B cell (primary cell): ENCODE measurements at regions not wholly inside any gene's neighbourhood (a gene's known extent, or its start where the extent isn't known, plus 50 kb on each side); places are given as distances from the start of the nearest gene placed in this dataset.

Experiments used
- CTCF ChIP-seq: fragments of 200-600 bp; IDR thresholded peaks from one replicate; pipeline ENCODE4 v1.8.0; 2022; ENCODE audit warnings: antibody characterized with exemption, mild to moderate bottlenecking
- EZH2 ChIP-seq: IDR thresholded peaks from 2 replicates; pipeline ENCODE4 v1.6.1; 2012; ENCODE audit warnings: borderline replicate concordance, low read depth, mild to moderate bottlenecking, moderate library complexity, low read length; ENCODE audit not compliant: insufficient read depth, poor library complexity, severe bottlenecking

DNA sequence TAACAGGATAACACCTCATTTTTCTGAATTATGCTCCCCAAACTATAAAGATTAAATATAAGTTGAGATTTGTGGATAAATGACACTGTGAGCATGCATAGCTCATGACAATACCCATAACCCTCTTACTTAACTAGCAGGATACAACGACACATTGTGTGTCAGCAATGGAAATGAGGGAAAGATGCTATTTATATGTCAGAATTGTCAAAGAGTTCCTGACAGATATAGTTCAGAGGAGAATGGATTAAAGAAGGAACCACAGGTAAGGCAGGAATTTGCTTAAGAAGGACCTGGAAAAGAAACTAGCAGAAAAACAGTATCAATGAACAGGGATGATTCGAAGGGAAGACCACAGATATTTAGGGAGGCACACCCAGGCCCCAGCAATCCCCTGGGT is 591.0 kb downstream of the DHX35 start:
- no peak for TF ChIP-seq EZH2
- TF ChIP-seq CTCF: no peak
